NCI-H128 (cell line): ENCODE measurements at regions not wholly inside any gene's neighbourhood (a gene's known extent, or its start where the extent isn't known, plus 50 kb on each side); places are given as distances from the start of the nearest gene placed in this dataset.
"Not testable (repeated sequence)": the region's sequence is repeated elsewhere in the genome, so short reads cannot be mapped to it uniquely, and the experiment has no call there.

Experiments used
- DNase-seq: peaks from one replicate; lab custom pipeline; 2025; ENCODE audit not compliant: unreplicated experiment; lab: John Stamatoyannopoulos, UW

DNA sequence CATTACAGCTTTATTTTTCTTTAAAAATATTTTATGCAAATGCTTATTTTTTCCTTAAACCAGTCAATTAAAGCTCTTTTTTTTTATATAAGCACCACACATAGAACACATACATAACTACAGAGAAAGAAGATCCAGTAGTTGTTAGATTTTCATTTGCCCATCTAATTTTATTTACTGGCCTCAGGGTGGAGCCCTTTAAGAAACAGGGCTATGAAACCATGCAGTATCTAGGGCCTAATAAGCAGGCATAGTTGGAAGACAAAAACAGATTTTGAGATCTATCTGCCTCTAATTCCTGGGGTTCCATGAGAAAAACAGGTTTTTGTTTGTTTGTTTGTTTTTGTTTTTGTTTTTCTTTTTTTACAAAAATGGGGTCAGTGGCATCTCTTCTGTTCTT is 120.6 kb downstream of the BCHE start:
- no peak for DNase-seq

DNA sequence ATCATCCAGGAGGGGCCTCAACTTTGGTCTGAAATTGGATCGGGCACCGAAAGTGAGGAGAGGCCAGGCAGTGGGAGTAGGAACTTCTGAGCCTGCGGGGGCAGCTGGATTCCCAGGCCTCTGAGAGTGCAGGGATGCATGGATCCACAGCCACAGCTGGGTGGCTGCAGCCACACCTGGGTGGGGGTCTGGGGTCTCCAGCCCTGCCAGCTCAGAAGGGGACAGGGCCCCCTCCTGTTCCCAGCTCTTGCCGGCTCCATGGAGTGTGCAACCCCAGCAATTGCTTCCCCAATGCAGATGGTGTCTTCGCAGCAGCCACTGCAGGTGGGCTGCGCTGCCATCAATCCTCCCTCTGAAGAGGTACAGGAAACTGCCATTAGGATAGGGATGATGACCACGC is 123.7 kb downstream of the BCHE start:
- no peak for DNase-seq

DNA sequence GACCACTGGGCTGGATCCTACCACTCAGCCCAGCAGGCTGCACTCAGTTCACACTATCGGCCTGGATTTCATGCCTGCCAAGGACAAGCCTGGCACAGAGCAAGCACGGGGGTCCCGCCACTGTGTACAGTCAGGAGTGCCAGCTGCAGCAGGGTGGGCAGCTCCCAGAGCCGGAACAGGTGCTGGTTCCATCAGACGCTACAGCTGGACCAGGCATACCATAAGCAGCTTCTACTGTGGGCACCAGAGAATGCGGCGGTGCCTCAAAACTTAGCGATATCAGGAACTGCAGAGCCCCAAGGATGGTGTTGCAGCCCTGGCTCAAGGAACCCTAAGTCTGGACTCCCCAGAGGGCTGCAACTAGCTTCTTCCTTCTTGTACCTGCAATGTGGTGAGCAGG is 124.8 kb downstream of the BCHE start:
- DNase-seq: no peak

DNA sequence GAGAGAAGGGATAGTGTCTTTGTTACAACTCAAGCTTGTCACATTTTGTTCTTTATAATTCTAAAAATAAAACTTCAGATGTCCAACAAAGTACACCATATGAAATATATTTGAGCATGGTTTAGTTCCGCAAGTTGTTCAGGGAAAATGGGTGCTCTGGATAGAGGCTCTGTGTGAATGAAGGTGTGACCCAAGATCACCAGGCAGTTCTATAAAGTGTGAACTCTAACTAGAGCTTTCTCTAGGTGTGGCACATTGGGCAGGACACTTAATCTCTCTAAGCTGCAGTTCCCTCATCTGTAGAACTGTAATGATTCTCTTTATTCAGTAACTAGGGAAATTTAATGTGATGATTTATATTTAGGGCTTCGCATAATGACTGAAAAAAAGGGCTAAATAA is 139.3 kb downstream of the BCHE start:
- no peak for DNase-seq

DNA sequence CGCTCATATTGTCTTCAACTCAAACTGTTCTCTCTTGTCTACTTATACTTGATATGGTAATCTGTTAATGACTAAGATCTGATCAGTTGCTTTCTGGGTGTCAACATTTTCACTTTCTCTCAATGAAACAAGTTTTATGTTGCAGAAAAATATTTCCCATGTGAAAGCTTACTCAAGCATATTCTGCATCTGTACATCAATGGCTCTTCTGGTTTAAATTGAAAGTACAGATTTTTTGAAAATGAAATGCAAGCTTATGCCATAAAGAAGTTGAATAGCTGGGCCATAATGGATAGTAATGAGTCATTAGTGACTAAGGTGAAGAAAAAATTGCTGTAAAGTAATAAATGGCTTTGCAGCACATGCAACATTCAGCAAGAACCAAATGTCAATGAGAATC is 140.7 kb downstream of the BCHE start:
- DNase-seq: no peak

DNA sequence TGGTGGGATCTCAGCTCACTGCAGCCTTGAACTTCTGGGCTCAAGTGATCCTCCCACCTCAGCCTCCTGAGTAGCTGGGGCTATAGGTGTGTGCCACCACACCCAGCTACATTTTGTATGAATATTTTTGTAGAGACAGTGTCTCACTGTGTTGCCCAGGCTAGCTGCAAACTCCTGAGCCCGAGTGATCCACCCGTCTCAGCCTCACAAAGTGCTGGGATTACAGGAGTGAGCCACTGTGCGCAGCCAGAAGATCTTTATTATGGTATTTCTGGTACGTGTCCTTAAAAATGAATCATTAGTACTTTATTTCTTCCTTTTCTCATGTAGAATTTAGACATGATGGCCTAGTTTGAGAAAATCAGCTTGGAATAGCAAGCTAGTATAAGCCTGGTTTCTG is 153.3 kb downstream of the BCHE start:
- DNase-seq: no peak

DNA sequence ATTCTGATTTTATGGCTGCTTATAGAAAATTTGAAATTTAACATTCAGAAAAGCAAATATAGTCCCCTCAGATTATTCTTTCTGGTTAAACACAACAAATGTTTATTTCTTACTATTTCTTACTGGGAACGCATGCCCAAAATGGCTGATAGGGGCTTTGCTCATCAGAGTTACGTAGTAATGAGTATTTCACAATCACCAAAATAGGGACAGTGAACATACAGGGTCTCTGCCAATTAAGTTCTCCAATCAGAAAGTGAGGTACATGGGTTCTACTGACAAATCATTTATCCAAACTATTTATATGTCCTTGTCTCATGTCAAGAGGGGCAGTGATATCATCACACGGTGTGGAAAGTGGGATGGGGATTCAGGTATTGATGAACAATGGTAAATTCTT is 154.5 kb downstream of the BCHE start:
- no peak for DNase-seq

DNA sequence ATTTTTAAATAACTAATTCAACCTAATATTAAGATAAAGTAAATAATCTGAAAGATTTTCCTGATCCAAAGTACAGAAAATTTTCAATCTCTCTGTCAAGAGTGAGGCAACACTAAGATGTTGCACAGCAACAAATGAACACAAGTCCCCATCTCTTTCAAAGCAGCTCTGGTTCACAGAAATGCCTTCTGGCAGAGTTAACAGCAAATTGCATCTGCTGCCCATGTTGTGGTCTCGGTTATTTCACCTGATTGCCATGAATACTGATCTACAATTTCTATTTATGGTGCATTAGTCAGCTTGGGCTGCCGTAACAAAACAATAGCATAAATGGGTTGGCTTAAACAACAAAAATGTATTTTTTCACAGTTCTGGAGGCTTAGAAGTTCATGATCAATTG is 167.3 kb downstream of the BCHE start:
- DNase-seq: no peak

DNA sequence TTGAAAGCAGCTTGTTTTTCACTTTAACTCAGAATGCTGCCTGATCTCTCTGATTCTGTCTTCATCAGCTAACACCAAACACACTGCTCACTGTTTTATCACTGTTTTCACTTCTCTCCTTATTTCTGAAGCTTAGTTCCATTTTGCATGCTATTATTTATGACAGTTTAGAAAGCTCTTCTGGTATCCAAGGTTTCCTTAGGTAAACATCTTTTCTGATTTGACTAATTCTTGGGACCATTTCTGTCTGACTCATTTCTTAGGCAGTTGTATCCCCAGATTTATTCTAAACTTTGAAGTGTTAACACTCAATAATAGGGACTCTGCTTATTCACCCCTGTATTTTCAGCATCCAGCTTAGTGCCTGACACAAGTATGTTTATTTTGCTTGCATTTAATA is 167.7 kb downstream of the BCHE start:
- no peak for DNase-seq

DNA sequence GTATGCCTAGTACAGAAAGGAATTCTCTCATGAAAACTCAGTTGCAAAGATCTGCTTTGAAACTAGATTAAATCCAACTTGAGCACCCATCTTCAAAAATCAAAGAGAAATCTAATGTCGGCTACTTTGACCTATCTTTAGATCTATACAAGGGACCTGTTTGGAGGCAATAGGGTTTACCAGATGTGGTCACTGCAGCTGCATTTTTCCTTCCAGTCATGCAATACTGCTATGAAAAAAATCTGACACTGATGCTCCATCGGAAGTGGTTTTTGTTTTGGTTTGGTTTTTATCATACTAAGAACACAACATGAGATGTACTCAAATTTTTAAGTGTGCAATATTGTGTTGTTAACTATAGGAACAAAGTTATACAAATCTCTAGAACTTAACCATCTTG is 169.5 kb downstream of the BCHE start:
- DNase-seq: no peak

DNA sequence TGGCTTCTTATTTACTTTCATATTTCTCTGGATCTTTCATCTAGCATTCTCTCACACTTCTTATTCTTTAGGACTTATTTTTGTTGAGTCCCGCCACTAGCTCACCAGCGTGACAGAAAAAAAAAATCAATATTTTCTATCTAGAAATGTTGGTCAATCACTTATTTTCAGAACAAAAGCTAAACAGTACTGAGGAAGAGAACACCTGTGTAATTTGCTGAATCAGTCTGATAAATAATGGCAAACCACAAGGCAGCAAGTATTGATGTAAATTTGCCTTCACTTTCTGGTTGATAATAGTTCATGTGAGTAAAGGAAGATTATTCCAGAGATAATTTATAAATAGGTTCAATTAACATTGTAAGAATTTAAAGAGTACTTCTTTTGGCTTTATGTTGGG is 179.2 kb downstream of the BCHE start:
- no peak for DNase-seq

DNA sequence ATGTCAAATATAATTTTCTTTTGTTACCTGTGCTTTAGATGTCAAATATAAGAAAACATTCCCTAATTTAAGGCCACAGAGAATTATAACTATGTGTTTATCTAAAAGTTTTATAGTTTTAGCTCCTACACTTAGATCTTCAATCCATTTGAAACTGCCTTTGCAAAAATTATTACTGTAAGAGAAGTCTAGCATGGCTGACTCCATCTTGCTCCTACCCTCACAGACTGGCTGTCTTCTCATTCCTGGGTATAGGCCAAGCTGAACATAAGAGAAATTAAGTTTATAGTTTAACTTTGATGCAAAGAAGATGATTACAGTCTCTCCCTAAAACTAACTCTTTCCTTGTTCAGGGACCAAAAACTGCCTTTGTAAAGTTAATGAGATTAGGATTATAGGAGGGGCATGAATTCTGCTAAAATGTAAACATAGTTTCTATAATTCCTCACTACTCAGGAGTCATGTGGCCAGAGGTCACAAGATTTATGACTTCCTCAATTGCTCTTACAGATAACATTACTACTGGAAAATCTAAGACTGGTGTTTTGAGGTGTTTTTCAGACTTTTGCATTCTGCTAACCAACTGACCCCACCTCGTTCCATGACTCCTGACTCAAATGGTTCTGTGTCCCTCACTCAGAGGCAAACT is 184.0 kb downstream of the BCHE start:
- DNase-seq: no peak

DNA sequence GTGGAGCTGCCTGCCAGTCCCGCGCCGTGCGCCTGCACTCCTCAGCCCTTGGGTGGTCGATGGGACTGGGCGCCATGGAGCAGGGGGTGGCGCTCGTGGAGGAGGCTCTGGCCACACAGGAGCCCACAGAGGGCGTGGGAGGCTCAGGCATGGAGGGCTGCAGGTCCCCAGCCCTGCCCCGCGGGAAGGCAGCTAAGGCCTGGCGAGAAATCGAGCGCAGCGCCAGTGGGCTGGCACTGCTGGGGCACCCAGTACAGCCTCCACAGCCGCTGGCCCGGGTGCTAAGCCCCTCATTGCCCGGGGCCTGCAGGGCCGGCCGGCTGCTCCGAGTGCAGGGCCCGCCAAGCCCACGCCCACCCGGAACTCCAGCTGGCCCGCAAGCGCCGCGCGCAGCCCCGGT is 187.9 kb downstream of the BCHE start:
- DNase-seq: not testable (repeated sequence)

DNA sequence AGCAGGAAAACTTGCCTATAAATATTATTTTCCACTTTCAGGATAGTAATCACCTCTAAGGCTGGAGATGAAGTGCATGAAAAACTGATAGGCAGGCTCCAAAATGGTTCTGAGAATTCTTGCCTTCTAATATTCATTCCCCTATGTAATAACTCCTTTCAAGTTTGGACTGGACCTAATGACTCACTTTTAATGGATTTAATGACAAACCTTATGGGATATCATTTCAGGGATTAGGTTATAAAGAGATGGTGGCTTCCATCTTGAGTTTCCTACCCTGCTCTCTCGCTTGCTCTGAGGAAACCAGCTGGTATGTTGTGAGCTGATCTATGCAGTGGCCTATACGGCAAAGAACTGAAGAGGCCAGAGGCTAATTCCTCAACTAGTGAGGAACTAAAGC is 192.0 kb downstream of the BCHE start:
- no peak for DNase-seq

DNA sequence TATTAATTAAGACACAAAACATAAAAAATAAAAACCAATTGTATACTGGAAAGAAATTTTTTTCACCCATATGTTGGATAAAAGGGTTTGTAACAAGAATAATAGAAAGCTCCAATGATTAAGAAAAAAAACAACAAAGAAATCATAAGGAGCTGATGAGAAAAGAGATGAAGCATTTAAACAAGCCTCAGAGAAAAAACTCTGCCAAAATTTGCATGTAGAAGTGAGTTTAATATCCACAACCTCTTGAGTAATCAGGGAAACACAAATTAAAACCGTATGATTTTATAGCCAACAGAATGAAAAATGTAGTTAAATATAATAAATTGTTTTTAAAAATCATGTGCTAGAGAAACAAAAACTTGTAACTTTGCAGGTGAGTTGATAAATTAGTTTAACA is 192.9 kb downstream of the BCHE start:
- DNase-seq: no peak

DNA sequence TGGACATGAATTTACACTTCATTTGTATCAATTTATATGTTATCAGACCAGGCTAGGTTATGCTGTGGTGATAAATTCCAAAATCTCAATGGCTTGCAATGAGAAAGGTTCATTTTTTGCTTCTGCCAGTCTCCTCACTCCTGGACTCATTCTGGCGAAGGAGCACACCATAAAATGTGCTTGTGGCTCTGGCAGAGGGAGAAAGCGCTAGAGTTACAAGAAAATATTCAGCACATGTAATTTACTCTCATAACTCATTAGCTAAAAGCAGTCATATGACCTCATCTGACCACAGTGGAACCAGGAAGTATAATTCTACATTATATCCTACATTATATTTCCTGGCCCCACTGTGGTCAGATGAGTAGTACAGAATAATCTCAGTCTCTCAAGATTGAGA is 193.8 kb downstream of the BCHE start:
- DNase-seq: no peak

DNA sequence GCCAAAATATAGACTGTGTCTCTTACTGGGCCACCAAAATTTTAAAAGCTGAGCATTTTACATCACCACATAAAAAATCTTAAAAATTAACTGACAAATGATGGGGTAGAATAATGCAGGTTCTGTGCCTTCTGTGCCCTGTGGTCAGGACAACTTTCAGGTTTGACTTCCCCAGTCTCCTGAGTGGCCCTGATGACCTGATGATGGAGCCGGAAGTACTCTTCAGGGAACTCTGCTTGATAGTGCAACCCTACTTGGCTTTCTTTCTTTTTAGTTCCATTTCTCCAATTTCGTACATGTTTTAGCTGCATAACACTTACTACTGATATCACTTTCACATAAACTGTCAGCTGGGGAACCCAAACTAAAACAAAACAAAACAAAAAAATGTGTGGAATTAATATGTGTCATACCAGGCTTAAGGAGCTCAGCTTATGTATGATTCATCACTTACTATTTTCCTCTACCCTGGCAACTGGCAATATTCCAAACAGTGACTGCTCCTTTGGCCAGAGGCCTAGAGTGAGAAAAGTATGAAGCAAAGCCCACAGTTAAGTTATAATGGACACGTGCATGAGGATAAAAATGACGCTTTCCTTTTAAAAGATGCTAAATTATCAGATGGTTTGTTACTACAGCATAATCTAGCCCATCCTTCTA is 194.3 kb downstream of the BCHE start:
- DNase-seq: no peak

DNA sequence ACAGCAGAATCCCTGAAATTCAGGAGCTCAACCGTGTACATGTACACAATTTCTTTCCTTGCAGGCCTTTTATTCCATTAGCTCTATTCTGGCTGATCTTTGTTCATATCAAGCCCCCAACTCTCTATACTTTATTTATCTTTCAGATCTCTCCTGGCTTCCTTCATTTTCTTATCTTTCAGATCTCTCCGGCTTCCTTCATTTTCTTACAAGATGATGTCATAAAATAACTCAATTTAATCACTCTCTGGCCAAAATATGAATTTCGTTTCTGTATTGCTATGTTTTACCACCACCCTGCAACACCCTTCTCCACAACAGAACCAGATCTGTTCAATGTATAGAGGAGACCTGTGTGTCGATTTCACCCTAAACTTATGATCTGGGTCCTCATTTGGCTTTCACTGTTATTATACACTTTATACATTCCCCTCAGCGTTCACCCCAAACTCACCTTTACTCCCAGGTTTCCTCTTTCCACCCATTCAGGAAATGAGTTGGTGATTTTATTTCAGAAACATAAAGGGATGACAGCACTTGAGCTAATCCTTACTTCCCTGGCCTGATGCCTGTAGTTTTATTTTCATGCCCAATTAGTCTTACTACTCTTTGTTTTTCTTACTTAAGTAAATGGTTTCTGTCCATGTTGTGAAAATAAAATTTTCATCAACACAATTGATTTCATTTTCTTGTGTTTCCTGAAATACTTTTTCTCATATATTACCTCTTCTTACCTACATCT is 195.5 kb downstream of the BCHE start:
- DNase-seq: no peak

DNA sequence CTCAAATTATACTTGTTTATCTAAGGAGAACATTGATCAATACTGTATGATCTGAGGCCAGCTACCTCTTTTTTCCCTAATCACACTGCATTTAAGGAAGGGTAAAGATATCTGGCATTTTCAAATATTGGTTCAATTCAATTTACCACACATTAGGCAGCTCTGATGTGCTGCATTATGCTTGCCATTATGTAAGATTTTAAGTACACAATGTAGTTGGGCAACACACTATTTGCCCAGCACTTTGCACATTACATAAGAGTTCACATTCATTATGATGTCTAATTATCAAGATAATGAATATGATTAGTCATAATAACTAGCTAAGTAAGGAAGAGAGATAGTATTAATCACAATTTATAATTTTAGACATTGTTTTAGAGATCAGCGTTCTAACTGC is 196.3 kb downstream of the BCHE start:
- no peak for DNase-seq

DNA sequence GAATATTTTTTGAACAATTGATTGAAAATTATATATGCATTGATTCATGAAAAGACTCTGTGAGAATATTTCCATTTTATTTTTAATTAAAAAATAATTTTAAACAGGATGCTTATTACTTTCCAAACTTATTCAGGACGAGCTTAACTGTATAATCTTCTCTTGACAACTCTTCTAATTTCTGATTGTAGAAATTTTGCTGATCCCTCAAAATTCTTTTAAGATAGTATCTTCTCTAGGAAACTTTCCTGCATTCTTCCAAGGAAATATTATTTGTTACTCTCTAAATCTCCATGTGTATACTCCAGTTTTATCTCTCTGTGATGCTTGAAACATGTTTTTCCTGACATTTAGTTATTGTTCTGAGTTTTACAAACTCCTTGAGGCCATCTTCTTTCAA is 197.2 kb downstream of the BCHE start:
- DNase-seq: no peak

DNA sequence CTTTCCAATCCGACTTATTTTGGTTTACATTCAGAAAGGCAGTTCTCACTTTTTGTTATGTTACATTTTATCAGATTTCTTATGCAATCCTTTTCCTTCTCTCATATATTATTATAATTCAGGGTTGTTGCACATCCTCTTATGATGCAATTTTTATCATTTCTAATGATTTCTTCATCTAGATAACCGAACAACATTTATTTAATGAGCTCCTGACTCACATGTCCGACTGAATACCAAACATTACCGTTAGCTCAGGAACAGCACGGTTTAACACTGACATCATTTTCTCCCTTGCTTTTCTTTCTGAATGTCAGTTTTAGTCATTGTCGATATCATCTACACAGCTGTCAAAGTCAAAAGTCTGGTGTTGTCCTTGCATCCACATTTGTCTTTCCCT is 199.2 kb downstream of the BCHE start:
- DNase-seq: no peak

DNA sequence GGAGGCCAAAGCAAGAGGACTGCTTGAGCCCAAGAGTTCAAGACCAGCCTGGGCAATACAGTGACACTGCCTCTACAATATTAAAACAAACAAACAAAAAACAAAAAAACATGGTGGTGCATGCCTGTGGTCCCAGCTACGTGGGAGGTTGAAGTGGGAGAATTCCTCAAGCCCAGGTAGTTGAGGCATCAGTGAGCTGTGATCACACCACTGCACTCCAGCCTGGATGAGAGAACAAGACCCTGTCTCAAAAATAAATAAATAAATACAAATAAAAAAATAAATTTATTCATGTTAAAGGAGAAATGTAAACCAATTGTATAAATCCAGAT is 200.6 kb downstream of the BCHE start:
- DNase-seq: no peak
